PC-9 (cell line): ENCODE measurements at regions not wholly inside any gene's neighbourhood (a gene's known extent, or its start where the extent isn't known, plus 50 kb on each side); places are given as distances from the start of the nearest gene placed in this dataset.

Experiments
- BruUV-seq: library from RNA; stranded (reverse); fragments of 400-500 nt; replicated peaks from 2 replicates; lab custom pipeline; 2021; lab: Mats Ljungman, UMichigan
- CTCF ChIA-PET: fragments of 300-600 bp; sonication (Branson Sonifier 250); formaldehyde crosslinking; loops from one replicate; lab custom pipeline; 2022; ENCODE audit warnings: antibody characterized with exemption; lab: Charles Lee
- POLR2A ChIA-PET: fragments of 300-600 bp; sonication (Branson Sonifier 250); formaldehyde crosslinking; loops from one replicate; lab custom pipeline; 2022; ENCODE audit warnings: antibody characterized with exemption; ENCODE audit not compliant: unreplicated experiment; lab: Charles Lee
- DNase-seq, 2 experiments: peaks; one replicate each; pipeline versions ENCODE4 v3.0.0 to v3.0.0-alpha.2; 2015 to 2022; ENCODE audit warnings: mixed read lengths in 1 of 2
- H2AFZ ChIP-seq: fragments of 200-600 bp; sonication (generic); 2 replicates; pipeline ENCODE4 v1.8.1; 2017; ENCODE audit warnings: antibody characterized with exemption
- H3F3A ChIP-seq: fragments of 200-600 bp; sonication (generic); 2 replicates; pipeline ENCODE4 v1.8.1; 2017; ENCODE audit warnings: antibody characterized with exemption, mild to moderate bottlenecking, low read depth; ENCODE audit not compliant: insufficient read depth
- H3K27ac ChIP-seq: fragments of 200-600 bp; sonication (generic); 2 replicates; pipeline ENCODE4 v1.6.1; 2016; ENCODE audit warnings: mixed run types
- H3K27me3 ChIP-seq: fragments of 200-600 bp; sonication (generic); 2 replicates; pipeline ENCODE4 v1.6.1; 2016; ENCODE audit warnings: low read depth, mixed run types; ENCODE audit not compliant: insufficient read depth
- H3K36me3 ChIP-seq: fragments of 200-600 bp; sonication (generic); 2 replicates; pipeline ENCODE4 v1.6.1; 2016; ENCODE audit warnings: low read depth, mixed run types
- H3K4me1 ChIP-seq: fragments of 200-600 bp; sonication (generic); replicated peaks from 2 replicates; pipeline ENCODE4 v1.6.1; 2016; ENCODE audit warnings: mixed run types; ENCODE audit not compliant: insufficient read depth
- H3K4me2 ChIP-seq: fragments of 200-600 bp; sonication (generic); 2 replicates; pipeline ENCODE4 v1.6.1; 2017; ENCODE audit warnings: mixed run types
- H3K4me3 ChIP-seq: fragments of 200-600 bp; sonication (generic); 2 replicates; pipeline ENCODE4 v1.6.1; 2016; ENCODE audit warnings: mixed run types
- H3K79me2 ChIP-seq: fragments of 200-600 bp; sonication (generic); 2 replicates; pipeline ENCODE4 v1.6.1; 2017; ENCODE audit warnings: low read depth, mixed run types
- H3K9me2 ChIP-seq: fragments of 200-600 bp; sonication (generic); 2 replicates; pipeline ENCODE4 v1.8.1; 2017; ENCODE audit warnings: mild to moderate bottlenecking; ENCODE audit not compliant: insufficient read depth
- H3K9me3 ChIP-seq: fragments of 200-600 bp; sonication (generic); 2 replicates; pipeline ENCODE4 v1.8.1; 2016; ENCODE audit warnings: low read depth; ENCODE audit not compliant: insufficient read depth
- H4K20me1 ChIP-seq: fragments of 200-600 bp; sonication (generic); 2 replicates; pipeline ENCODE4 v1.8.1; 2017; ENCODE audit not compliant: insufficient read depth
- EZH2 ChIP-seq: fragments of 200-600 bp; sonication (generic); IDR thresholded peaks from 2 replicates; pipeline ENCODE4 v1.8.0; 2017; ENCODE audit warnings: antibody characterized with exemption, low read depth
- intact Hi-C: fragments of 100-400 bp; cut with micrococcal nuclease; formaldehyde crosslinking; loops from one replicate; pipeline ENCODE4 v1.10.0; 2022; ENCODE audit not compliant: unreplicated experiment
- TF ChIP-seq, protein P1 (sequence below): fragments of 200-600 bp; sonication (generic); conservative IDR thresholded peaks from 2 replicates; pipeline ENCODE4 v1.6.1; 2017; ENCODE audit warnings: mixed run types, antibody characterized with exemption, mild to moderate bottlenecking, moderate library complexity

DNA sequence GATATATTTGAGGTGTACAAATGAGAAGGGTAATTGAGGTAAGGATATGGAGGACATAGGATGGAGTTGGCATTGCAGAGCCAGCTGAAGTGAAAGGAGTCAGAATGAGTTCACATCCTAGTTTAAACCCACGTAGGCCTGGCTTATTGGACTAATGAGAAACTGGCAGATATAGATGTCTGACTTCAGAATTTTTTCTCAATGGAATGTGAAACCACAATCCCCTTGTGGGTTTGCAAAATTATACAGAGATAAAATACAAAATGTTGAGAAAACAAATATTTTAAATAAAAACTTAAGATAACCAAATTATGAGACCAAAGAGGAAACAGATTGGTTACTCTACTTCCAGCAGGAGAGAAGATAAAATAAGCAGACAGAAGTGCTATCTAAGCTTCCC lies 277.4 kb upstream of the LRRC7 start:
- no peak overlapping the region for H3K27ac ChIP-seq
- no peak overlapping the region for H3K4me2 ChIP-seq
- POLR2A ChIA-PET, result no interaction called here
- H3K4me1 ChIP-seq, result no peaks in the 10 kb centered on the region
- H3K79me2 ChIP-seq, result no peaks in the 10 kb centered on the region
- H3K36me3 ChIP-seq, result no peaks in the 10 kb centered on the region
- TF ChIP-seq, protein P1, sequence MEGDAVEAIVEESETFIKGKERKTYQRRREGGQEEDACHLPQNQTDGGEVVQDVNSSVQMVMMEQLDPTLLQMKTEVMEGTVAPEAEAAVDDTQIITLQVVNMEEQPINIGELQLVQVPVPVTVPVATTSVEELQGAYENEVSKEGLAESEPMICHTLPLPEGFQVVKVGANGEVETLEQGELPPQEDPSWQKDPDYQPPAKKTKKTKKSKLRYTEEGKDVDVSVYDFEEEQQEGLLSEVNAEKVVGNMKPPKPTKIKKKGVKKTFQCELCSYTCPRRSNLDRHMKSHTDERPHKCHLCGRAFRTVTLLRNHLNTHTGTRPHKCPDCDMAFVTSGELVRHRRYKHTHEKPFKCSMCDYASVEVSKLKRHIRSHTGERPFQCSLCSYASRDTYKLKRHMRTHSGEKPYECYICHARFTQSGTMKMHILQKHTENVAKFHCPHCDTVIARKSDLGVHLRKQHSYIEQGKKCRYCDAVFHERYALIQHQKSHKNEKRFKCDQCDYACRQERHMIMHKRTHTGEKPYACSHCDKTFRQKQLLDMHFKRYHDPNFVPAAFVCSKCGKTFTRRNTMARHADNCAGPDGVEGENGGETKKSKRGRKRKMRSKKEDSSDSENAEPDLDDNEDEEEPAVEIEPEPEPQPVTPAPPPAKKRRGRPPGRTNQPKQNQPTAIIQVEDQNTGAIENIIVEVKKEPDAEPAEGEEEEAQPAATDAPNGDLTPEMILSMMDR, result no peak
- no peak for TF ChIP-seq EZH2
- CTCF ChIA-PET, result no interaction called here
- H3K27me3 ChIP-seq, result no peaks in the 10 kb centered on the region
- H3K9me2 ChIP-seq, result no peaks in the 10 kb centered on the region
- H3K9me3 ChIP-seq, result no peaks in the 10 kb centered on the region
- no TSS peak for BruUV-seq
- intact Hi-C loops, result no loop called here
- H2AFZ ChIP-seq, result no peak overlapping the region
- H3K4me3 ChIP-seq, result no peak overlapping the region
- H3F3A ChIP-seq, result no peaks in the 10 kb centered on the region
- no peak for DNase-seq
- H4K20me1 ChIP-seq, result no peaks in the 10 kb centered on the region

DNA sequence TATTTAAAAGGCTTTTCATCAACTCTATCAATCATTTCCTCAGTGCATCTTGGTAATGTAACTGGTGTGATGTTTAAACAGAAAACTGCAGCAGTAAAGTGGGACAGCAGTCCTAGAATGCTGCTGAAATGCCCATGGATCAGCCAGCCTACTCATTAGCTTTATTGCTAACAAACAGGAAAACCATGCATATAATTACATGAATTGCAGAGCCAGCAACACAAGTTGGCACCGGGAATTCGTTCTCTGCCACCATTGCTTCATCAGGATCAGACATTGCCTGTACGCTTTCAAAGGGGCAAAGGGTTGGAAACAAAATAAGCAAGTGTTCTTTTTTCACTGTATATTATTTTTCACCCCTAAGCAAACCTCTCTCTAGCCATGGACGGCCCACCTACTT lies 276.2 kb upstream of the LRRC7 start:
- no peaks in the 10 kb centered on the region for H3K36me3 ChIP-seq
- H2AFZ ChIP-seq, result no peak overlapping the region
- no peak for TF ChIP-seq EZH2
- H3K4me3 ChIP-seq, result no peak overlapping the region
- no peaks in the 10 kb centered on the region for H3K79me2 ChIP-seq
- CTCF ChIA-PET, result no interaction called here
- no peaks in the 10 kb centered on the region for H3K9me2 ChIP-seq
- no TSS peak for BruUV-seq
- POLR2A ChIA-PET, result no interaction called here
- no peaks in the 10 kb centered on the region for H3K27me3 ChIP-seq
- H3F3A ChIP-seq, result no peaks in the 10 kb centered on the region
- intact Hi-C loops, result no loop called here
- no peaks in the 10 kb centered on the region for H3K9me3 ChIP-seq
- no peak overlapping the region for H3K4me2 ChIP-seq
- H3K4me1 ChIP-seq, result no peaks in the 10 kb centered on the region
- H4K20me1 ChIP-seq, result no peaks in the 10 kb centered on the region
- DNase-seq, result no peak
- no peak overlapping the region for H3K27ac ChIP-seq

DNA sequence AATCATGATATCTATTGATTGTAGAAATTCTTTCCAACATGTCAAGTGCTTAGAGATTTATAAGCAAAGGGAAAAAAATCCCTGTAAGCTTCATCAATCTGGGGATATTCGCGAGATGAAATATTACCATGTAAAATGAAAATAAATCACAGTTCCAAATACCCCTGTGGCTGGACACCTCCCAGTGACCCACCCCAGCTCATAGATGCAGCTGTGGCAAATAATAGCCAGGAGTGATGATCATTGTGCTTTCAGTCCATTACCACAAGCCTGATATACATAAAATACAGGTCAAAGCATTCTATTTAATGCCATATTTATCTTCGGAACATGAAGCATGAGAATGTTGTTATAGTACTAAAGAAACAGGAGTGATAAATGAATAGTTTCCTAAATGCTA lies 274.9 kb upstream of the LRRC7 start:
- intact Hi-C loops, result no loop called here
- no TSS peak for BruUV-seq
- Histone ChIP-seq H3K4me2 (no peak overlapping the region), H3K27me3 (no peaks in the 10 kb centered on the region), H3F3A (no peaks in the 10 kb centered on the region), H3K27ac (no peak overlapping the region), H3K4me1 (no peaks in the 10 kb centered on the region), H3K9me2 (no peaks in the 10 kb centered on the region), H2AFZ (no peak overlapping the region), H3K9me3 (no peaks in the 10 kb centered on the region), H3K4me3 (no peak overlapping the region), H4K20me1 (no peaks in the 10 kb centered on the region), H3K36me3 (no peaks in the 10 kb centered on the region), H3K79me2 (no peaks in the 10 kb centered on the region)
- no peak for DNase-seq
- ChIA-PET CTCF (no interaction called here), POLR2A (no interaction called here)
- TF ChIP-seq EZH2, result no peak
- TF ChIP-seq, protein P1, result no peak

DNA sequence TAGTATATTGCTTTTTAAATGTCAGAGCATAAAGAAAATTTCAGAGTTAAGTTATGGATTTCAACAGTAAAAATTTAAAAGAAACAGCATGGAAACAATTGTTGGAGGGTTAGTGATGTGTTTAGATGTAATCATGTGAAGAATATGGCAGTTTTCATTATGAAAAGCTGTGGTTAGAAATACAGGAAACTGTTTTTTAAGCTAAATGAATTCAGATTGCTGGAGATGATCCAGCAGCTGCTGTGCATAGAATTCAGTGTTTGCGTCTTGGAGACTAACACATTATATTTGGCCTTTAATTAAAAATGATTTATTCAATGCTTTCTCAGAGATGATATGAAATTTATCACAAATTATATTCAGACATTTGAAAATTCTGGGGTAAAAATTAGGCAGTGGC lies 273.6 kb upstream of the LRRC7 start:
- Histone ChIP-seq H3K79me2 (no peaks in the 10 kb centered on the region), H2AFZ (no peak overlapping the region), H3K9me2 (no peaks in the 10 kb centered on the region), H3K4me1 (no peaks in the 10 kb centered on the region), H3K27me3 (no peaks in the 10 kb centered on the region), H4K20me1 (no peaks in the 10 kb centered on the region), H3F3A (no peaks in the 10 kb centered on the region), H3K4me3 (no peak overlapping the region), H3K36me3 (no peaks in the 10 kb centered on the region), H3K4me2 (no peak overlapping the region), H3K9me3 (no peaks in the 10 kb centered on the region), H3K27ac (no peak overlapping the region)
- no TSS peak for BruUV-seq
- intact Hi-C loops, result no loop called here
- TF ChIP-seq, protein P1, result no peak
- TF ChIP-seq EZH2, result no peak
- ChIA-PET POLR2A (no interaction called here), CTCF (no interaction called here)
- no peak for DNase-seq
